ENCODE measurements at regions not wholly inside any gene's neighbourhood (a gene's known extent, or its start where the extent isn't known, plus 50 kb on each side); places are given as distances from the start of the nearest gene placed in this dataset.
"Not testable (repeated sequence)": the region's sequence is repeated elsewhere in the genome, so short reads cannot be mapped to it uniquely, and the experiment has no call there.

DNA sequence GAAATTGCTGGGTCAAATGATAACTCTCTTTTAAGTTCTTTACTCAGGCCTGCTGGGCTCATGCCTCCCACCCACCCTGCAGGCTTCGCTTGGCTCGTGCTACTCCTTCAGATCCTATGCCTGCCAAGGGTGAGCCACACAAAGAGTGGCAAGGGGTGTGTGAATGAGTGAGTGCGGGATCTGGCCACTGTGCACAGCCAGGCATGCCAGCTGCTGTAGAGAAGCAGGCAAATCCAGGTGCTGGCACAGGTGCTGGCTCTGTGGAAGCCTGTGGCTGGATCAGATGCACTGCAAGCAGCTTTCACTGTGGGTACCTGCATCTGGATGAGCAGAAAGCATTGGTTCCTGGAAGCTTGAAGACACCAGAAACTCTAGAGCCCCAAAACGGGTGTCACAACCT lies 1055.7 kb upstream of the EPHA6 start:
- Mint-ChIP-seq H3K9me3 (peaks cover 5% of the 10 kb centered on the region), H3K36me3 (ENCODE audit: low read depth) (no peaks in the 10 kb centered on the region), H3K27ac (no peak overlapping the region), H3K4me1 (ENCODE audit: low read depth) (no peaks in the 10 kb centered on the region), H3K27me3 (ENCODE audit: insufficient read depth) (no peaks in the 10 kb centered on the region), H3K4me3 (no peak overlapping the region)
- intact Hi-C loops (cut with micrococcal nuclease), result no loop called here
- DNase-seq (ENCODE audit: low spot score), result no peak

- intact Hi-C loops (cut with micrococcal nuclease), result no loop called here
- no peak for DNase-seq (ENCODE audit: low spot score)
- Mint-ChIP-seq H3K36me3 (ENCODE audit: low read depth) (no peaks in the 10 kb centered on the region), H3K9me3 (peaks cover 5% of the 10 kb centered on the region), H3K4me1 (ENCODE audit: low read depth) (no peaks in the 10 kb centered on the region), H3K27ac (no peak overlapping the region), H3K27me3 (ENCODE audit: insufficient read depth) (no peaks in the 10 kb centered on the region), H3K4me3 (no peak overlapping the region)
Observed at GRCh38 chr3:95759614-95760301, 1054.6 kb upstream of the EPHA6 start.

GRCh38 chr3:95775486-95776094 lies 1038.8 kb upstream of the EPHA6 start:
- DNase-seq (ENCODE audit: low spot score), result no peak
- Mint-ChIP-seq H3K9me3 (peaks cover 8% of the 10 kb centered on the region), H3K27me3 (ENCODE audit: insufficient read depth) (peaks cover 1% of the 10 kb centered on the region), H3K36me3 (ENCODE audit: low read depth) (no peaks in the 10 kb centered on the region), H3K27ac (no peak overlapping the region), H3K4me3 (no peak overlapping the region), H3K4me1 (ENCODE audit: low read depth) (no peaks in the 10 kb centered on the region)
- intact Hi-C loops (cut with micrococcal nuclease), result no loop called here

- Mint-ChIP-seq H3K27me3 (ENCODE audit: insufficient read depth) (peaks cover 1% of the 10 kb centered on the region), H3K36me3 (ENCODE audit: low read depth) (no peaks in the 10 kb centered on the region), H3K4me3 (no peak overlapping the region), H3K4me1 (ENCODE audit: low read depth) (no peaks in the 10 kb centered on the region), H3K27ac (no peak overlapping the region), H3K9me3 (no peaks in the 10 kb centered on the region)
- no peak for DNase-seq (ENCODE audit: low spot score)
- intact Hi-C loops (cut with micrococcal nuclease), result no loop called here
Observed at GRCh38 chr3:95781598-95781997, 1032.8 kb upstream of the EPHA6 start.

DNA sequence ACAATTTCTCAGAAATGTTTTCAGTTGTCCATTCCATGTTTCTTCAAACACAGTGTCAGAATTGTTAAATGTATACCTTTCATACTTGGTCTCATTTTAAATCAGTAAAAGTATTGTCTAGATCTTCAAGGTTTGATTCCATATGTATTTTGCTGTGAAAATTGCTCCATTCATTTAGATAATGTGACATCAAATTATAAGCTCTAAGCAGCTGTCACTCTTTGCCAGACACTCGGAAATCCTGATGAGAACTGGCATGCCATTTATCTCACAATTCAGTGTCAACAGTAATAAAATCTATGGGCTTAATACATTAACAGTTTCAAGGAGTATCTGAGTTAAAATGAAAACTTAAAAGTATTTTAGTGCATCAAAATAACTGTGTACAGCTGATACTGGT lies 1025.3 kb upstream of the EPHA6 start:
- Mint-ChIP-seq H3K4me3 (no peak overlapping the region), H3K27ac (no peak overlapping the region), H3K4me1 (ENCODE audit: low read depth) (no peaks in the 10 kb centered on the region), H3K27me3 (ENCODE audit: insufficient read depth) (no peaks in the 10 kb centered on the region), H3K9me3 (peaks cover 1% of the 10 kb centered on the region), H3K36me3 (ENCODE audit: low read depth) (no peaks in the 10 kb centered on the region)
- intact Hi-C loops (cut with micrococcal nuclease), result no loop called here
- DNase-seq (ENCODE audit: low spot score), result no peak

- no peaks in the 10 kb centered on the region for H3K27me3 Mint-ChIP-seq (ENCODE audit: insufficient read depth)
- H3K27ac Mint-ChIP-seq, result no peak overlapping the region
- H3K4me3 Mint-ChIP-seq, result no peak overlapping the region
- no peaks in the 10 kb centered on the region for H3K4me1 Mint-ChIP-seq (ENCODE audit: low read depth)
- H3K9me3 Mint-ChIP-seq, result peaks cover 12% of the 10 kb centered on the region
- intact Hi-C loops (cut with micrococcal nuclease), result no loop called here
- no peak for DNase-seq (ENCODE audit: low spot score)
- no peaks in the 10 kb centered on the region for H3K36me3 Mint-ChIP-seq (ENCODE audit: low read depth)
Observed at GRCh38 chr3:95797081-95797480, 1017.3 kb upstream of the EPHA6 start.

- DNase-seq (ENCODE audit: low spot score), result no peak
- Mint-ChIP-seq H3K9me3 (peaks cover 12% of the 10 kb centered on the region), H3K4me1 (ENCODE audit: low read depth) (no peaks in the 10 kb centered on the region), H3K27ac (no peak overlapping the region), H3K4me3 (no peak overlapping the region), H3K27me3 (ENCODE audit: insufficient read depth) (no peaks in the 10 kb centered on the region), H3K36me3 (ENCODE audit: low read depth) (no peaks in the 10 kb centered on the region)
- intact Hi-C loops (cut with micrococcal nuclease), result no loop called here
Observed at GRCh38 chr3:95798628-95799027, 1015.8 kb upstream of the EPHA6 start.

- intact Hi-C loops (cut with micrococcal nuclease), result no loop called here
- H3K27ac Mint-ChIP-seq, result no peak overlapping the region
Observed at GRCh38 chr3:95810462-95810861, 1003.9 kb upstream of the EPHA6 start.

GRCh38 chr3:95813244-95813643 lies 1001.1 kb upstream of the EPHA6 start:
- no peaks in the 10 kb centered on the region for H3K4me1 Mint-ChIP-seq (ENCODE audit: low read depth)
- intact Hi-C loops (cut with micrococcal nuclease), result no loop called here
- no peak overlapping the region for H3K4me3 Mint-ChIP-seq
- H3K27me3 Mint-ChIP-seq (ENCODE audit: insufficient read depth), result no peaks in the 10 kb centered on the region
- H3K36me3 Mint-ChIP-seq (ENCODE audit: low read depth), result no peaks in the 10 kb centered on the region
- no peaks in the 10 kb centered on the region for H3K9me3 Mint-ChIP-seq
- H3K27ac Mint-ChIP-seq, result no peak overlapping the region
- DNase-seq (ENCODE audit: low spot score), result no peak

More at GRCh38 chr3:95810462-95810861, 1003.9 kb upstream of the EPHA6 start:
- no peak overlapping the region for H3K4me3 Mint-ChIP-seq
- no peaks in the 10 kb centered on the region for H3K9me3 Mint-ChIP-seq
- no peaks in the 10 kb centered on the region for H3K36me3 Mint-ChIP-seq (ENCODE audit: low read depth)
- H3K4me1 Mint-ChIP-seq (ENCODE audit: low read depth), result no peaks in the 10 kb centered on the region
- DNase-seq (ENCODE audit: low spot score), result no peak
- H3K27me3 Mint-ChIP-seq (ENCODE audit: insufficient read depth), result no peaks in the 10 kb centered on the region

GRCh38 chr3:95815828-95816227 lies 998.6 kb upstream of the EPHA6 start:
- intact Hi-C loops (cut with micrococcal nuclease), result no loop called here
- Mint-ChIP-seq H3K4me1 (ENCODE audit: low read depth) (no peaks in the 10 kb centered on the region), H3K27ac (no peak overlapping the region), H3K4me3 (no peak overlapping the region), H3K9me3 (no peaks in the 10 kb centered on the region), H3K27me3 (ENCODE audit: insufficient read depth) (no peaks in the 10 kb centered on the region), H3K36me3 (ENCODE audit: low read depth) (no peaks in the 10 kb centered on the region)
- DNase-seq (ENCODE audit: low spot score), result no peak

- Mint-ChIP-seq H3K4me3 (no peak overlapping the region), H3K27ac (no peak overlapping the region), H3K4me1 (ENCODE audit: low read depth) (no peaks in the 10 kb centered on the region), H3K9me3 (peaks cover 8% of the 10 kb centered on the region), H3K27me3 (ENCODE audit: insufficient read depth) (no peaks in the 10 kb centered on the region), H3K36me3 (ENCODE audit: low read depth) (no peaks in the 10 kb centered on the region)
- DNase-seq (ENCODE audit: low spot score), result no peak
- intact Hi-C loops (cut with micrococcal nuclease), result no loop called here
Observed at GRCh38 chr3:95826419-95826818, 988.0 kb upstream of the EPHA6 start.

DNA sequence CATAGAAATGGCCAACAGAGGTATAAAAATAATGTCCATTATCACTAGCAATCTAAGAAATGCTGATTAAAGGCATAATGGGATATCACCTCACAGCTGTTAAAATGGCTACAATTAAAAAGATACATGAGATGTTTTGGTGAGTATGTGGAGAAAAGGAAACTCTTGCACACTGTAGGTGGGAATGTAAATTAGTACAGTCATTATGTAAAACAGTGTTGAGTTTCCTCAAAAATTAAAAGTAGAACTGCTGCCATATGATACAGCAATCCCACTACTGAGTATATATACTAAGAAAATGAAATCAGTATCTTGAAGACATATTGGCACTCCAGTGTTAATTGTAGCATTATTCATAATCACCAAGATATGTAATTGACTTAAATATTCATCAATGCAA lies 982.2 kb upstream of the EPHA6 start:
- H3K9me3 Mint-ChIP-seq, result peaks cover 22% of the 10 kb centered on the region
- H3K36me3 Mint-ChIP-seq (ENCODE audit: low read depth), result no peaks in the 10 kb centered on the region
- intact Hi-C loops (cut with micrococcal nuclease), result no loop called here
- no peaks in the 10 kb centered on the region for H3K4me1 Mint-ChIP-seq (ENCODE audit: low read depth)
- no peaks in the 10 kb centered on the region for H3K27me3 Mint-ChIP-seq (ENCODE audit: insufficient read depth)
- H3K27ac Mint-ChIP-seq, result no peak overlapping the region
- DNase-seq (ENCODE audit: low spot score), result no peak
- no peak overlapping the region for H3K4me3 Mint-ChIP-seq

DNA sequence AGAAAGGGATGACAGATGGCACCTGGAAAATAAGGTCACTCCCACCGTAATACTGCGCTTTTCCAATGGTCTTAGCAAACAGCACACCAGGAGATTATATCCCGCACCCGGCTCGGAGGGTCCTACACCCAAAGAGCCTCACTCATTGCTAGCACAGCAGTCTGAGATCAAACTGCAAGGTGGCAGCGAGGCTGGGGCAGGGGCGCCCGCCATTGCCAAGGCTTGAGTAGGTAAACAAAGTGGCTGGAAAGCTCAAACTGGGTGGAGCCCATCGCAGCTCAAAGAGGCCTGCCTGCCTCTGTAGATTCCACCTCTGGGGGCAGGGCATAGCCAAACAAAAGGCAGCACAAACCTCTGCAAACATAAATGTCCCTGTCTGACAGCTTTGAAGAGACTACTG lies 953.8 kb upstream of the EPHA6 start:
- H3K4me3 Mint-ChIP-seq; H3K27me3 Mint-ChIP-seq (ENCODE audit: insufficient read depth); H3K4me1 Mint-ChIP-seq (ENCODE audit: low read depth); intact Hi-C loops (cut with micrococcal nuclease); H3K36me3 Mint-ChIP-seq (ENCODE audit: low read depth); DNase-seq (ENCODE audit: low spot score); H3K27ac Mint-ChIP-seq: not testable (repeated sequence)
- peaks cover 20% of the 10 kb centered on the region for H3K9me3 Mint-ChIP-seq

- H3K36me3 Mint-ChIP-seq (ENCODE audit: low read depth), result no peaks in the 10 kb centered on the region
- intact Hi-C loops (cut with micrococcal nuclease), result no loop called here
- no peak overlapping the region for H3K27ac Mint-ChIP-seq
- H3K4me3 Mint-ChIP-seq, result no peak overlapping the region
- H3K27me3 Mint-ChIP-seq (ENCODE audit: insufficient read depth), result no peaks in the 10 kb centered on the region
- H3K4me1 Mint-ChIP-seq (ENCODE audit: low read depth), result no peaks in the 10 kb centered on the region
- no peak for DNase-seq (ENCODE audit: low spot score)
- H3K9me3 Mint-ChIP-seq, result no peaks in the 10 kb centered on the region
Observed at GRCh38 chr3:95883801-95884200, 930.6 kb upstream of the EPHA6 start.

Measured in activated T-helper 1 cell treated with anti-CD3 and anti-CD28 coated beads, Interleukin-12 subunit alpha, Interleukin-12 subunit beta, Interleukin-2, Interleukin-4 antibody, amounts not matched to agents 30 ng/mL and 10 ng/mL and 1 ng/mL, durations not matched to agents 14 hours and 24 hours and 36 hours (primary cell).